IMR-90 (cell line): ENCODE measurements at regions not wholly inside any gene's neighbourhood (a gene's known extent, or its start where the extent isn't known, plus 50 kb on each side); places are given as distances from the start of the nearest gene placed in this dataset.

Source experiments
- CTCF ChIP-seq: conservative IDR thresholded peaks from 2 replicates; pipeline ENCODE4 v1.5.1; 2012; ENCODE audit warnings: mild to moderate bottlenecking, low read depth, low read length, improper control_type of control experiment
- MAZ ChIP-seq: IDR thresholded peaks from 2 replicates; pipeline ENCODE4 v1.6.1; 2012; ENCODE audit warnings: low read depth, mild to moderate bottlenecking, low read length, improper control_type of control experiment, moderate library complexity, borderline replicate concordance
- MXI1 ChIP-seq: IDR thresholded peaks from 2 replicates; pipeline ENCODE4 v1.6.1; 2012; ENCODE audit warnings: low read depth, mild to moderate bottlenecking, low read length, moderate library complexity, borderline replicate concordance
- POLR2A ChIP-seq: IDR thresholded peaks from 2 replicates; pipeline ENCODE4 v1.6.1; 2012; ENCODE audit warnings: mild to moderate bottlenecking, low read depth, low read length
- TF ChIP-seq, protein P1 (sequence below): fragments of 150-350 bp; IDR thresholded peaks from 2 replicates; pipeline ENCODE4 v1.6.1; 2017; ENCODE audit warnings: mild to moderate bottlenecking, antibody characterized with exemption, low read length, low read depth

DNA sequence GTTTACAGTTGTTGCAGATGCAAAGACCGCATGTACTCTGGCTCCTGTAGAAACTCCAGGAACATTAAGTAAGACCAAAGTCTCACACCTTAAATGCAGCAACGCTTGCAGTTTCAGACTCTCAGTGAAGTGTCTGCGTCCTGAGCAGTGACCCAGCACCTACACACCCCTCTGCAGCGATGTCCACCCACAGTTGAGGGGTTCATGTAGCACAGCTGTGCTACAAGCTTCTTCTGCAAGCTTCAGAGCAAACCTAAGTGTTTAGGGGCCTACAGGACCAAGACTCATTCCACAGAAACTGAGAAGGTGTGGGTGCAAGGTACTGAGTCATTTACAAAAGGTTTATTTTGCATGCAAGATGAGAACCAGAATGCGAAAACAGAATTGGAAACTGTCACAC, 191.0 kb downstream of the IRX2 start:
- no peak for TF ChIP-seq POLR2A
- TF ChIP-seq CTCF = no peak
- TF ChIP-seq MXI1 = no peak
- TF ChIP-seq, protein P1, sequence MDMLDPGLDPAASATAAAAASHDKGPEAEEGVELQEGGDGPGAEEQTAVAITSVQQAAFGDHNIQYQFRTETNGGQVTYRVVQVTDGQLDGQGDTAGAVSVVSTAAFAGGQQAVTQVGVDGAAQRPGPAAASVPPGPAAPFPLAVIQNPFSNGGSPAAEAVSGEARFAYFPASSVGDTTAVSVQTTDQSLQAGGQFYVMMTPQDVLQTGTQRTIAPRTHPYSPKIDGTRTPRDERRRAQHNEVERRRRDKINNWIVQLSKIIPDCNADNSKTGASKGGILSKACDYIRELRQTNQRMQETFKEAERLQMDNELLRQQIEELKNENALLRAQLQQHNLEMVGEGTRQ = no peak
- no peak for TF ChIP-seq MAZ
